GM18519 (cell line): ENCODE measurements at regions not wholly inside any gene's neighbourhood (a gene's known extent, or its start where the extent isn't known, plus 50 kb on each side); places are given as distances from the start of the nearest gene placed in this dataset.
A peak's percentile ranks its signal among the peaks of the same experiment; 100 is the strongest.
"Not testable (repeated sequence)": the region's sequence is repeated elsewhere in the genome, so short reads cannot be mapped to it uniquely, and the experiment has no call there.

Experiments
- ATAC-seq: cut with Tn5 transposase; IDR thresholded peaks from one replicate; pipeline ENCODE4 v1.9.1; 2021; ENCODE audit warnings: mild to moderate bottlenecking, moderate library complexity; ENCODE audit not compliant: unreplicated experiment, low FRiP score

DNA sequence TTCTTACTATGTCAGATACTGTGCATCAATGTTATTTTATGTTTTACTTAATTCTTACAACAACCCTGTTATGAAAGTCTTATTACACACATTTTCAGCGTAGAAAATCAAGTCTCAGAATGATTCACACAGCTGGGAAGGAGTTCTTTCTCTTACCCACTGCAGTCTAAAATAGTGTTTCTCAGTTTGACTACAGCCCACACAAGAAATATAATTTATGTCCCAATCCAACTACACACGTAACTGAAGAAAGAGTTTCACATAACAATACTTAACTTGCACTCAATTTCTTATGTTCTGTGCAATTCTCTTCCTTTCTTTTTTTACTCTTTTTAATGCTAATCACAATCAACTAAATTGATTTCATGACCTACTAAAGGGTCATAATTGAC lies 252.8 kb upstream of the ADGRL2 start:
- ATAC-seq: peak; percentile 79

DNA sequence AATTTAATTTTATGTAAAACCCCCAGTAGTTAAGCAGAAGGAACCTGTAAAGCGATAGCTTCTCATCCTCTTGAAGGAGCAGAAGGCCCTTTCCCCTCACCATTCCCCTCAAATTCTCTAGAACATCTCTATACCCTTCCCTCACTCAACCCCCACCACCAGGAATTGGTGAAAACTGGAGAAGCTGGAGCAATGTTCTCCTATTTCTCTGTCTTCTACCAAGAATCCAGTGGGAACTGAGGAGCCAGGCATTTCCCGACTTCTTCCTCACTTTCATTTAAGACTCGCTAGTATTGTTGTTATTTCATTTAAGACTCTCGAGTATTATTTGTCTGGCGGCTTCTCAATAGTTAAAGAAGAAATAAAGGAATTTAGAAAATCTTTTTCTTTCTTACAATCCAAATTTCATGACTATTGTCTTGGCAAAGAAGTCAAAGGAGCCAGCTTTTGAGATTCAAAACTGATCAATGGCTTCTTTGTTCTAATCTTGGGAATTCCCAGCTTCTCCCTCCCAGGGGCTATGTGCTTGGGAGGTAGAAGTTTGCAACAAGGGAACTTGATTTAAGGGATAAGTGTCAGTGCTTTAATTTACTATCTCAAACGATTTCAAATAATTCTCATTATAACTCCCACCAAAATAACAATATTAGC lies 253.3 kb upstream of the ADGRL2 start:
- no peak for ATAC-seq

DNA sequence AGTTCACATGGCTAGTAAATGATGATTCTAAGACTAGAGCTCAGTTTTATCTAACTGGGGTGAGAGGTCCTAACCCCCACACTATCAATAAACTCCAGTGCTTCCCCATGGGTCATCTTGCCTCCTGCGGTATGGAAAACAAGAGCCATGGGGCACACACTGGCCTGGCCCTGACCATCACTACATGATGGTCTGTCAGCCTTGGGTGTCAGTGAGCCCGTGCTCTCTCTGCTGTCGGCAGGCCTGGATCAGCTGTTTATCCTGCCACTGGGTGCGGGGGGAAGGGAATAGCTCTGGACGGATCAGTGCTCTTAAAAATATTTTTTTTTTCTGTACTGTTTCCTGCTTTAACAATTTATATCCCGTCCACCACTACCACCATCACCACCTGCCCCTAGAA lies 255.0 kb upstream of the ADGRL2 start:
- ATAC-seq: no peak

DNA sequence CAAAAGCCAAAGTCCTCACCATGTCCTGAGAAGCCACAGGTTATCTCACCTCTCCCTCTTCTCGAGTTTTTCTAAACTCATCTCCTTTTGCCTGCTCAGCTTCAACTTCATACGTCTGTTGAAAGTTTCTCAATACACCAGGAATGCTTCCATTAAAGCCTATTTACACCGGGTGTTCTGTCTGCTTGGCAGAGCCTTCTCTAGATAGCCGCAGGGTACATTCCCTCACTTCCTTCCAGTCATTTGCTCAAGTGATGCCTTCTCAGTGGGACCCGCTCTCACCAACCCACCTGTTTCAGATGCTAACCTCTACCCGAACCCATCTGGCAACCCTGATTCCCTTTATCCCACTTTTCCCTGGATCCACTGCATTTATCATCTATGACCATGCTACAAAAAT lies 257.0 kb upstream of the ADGRL2 start:
- ATAC-seq: no peak

DNA sequence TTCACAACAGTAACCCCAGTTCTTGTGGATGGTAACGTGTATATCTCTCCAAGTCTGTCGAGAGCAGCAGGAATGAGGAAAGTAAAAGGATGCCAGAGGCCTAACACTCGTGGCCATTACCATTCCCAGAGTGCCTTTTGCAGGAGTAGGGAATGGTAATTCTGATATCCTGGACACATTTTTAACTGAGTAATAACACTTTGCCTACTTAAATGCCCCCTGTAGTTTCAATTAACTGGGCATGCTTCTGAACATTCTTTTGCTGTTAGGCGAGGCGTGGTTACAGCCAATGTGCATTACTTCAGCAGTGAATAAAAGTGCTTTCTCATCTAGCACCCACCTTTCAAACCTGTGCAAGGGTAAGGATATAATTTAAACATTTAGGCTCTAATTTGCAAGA lies 258.5 kb upstream of the ADGRL2 start:
- no peak for ATAC-seq

DNA sequence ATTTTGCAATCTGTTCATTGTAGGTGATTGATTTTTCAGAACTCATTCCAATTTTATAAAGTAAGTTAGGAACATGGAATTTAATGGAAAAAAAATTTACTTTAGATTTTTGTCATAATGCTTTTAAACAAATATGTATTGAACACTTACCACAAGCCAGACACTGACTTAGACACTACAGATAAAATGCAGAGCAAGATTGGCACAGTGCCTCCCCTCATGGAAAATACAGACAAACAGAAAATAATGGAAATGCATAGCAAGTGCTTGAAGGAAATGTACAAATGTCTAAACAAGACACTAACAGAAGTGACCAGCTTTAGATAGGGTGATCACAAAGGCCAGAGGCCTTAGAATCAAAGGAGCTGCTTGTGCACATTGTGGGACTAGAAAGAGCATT lies 260.5 kb upstream of the ADGRL2 start:
- no peak for ATAC-seq

DNA sequence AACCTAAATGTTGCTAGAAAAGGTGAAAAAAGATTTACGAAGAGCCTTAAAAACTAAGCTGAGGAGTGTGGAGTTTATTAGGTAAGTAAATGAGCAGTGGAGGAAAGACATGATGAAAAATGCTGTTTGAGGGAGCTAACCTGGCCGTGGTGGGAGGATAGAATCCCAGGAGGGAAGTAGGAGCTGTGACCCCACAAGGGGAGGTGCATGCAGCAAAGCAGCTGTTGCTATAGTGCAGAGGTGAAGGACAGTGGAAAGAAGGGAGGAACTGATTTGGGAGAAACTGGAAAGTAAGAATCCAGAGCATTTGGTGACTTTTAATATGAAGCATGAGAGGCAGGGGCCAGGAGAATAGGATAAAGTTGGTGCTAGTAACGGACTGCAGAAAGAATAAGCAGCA lies 271.7 kb upstream of the ADGRL2 start:
- no peak for ATAC-seq

DNA sequence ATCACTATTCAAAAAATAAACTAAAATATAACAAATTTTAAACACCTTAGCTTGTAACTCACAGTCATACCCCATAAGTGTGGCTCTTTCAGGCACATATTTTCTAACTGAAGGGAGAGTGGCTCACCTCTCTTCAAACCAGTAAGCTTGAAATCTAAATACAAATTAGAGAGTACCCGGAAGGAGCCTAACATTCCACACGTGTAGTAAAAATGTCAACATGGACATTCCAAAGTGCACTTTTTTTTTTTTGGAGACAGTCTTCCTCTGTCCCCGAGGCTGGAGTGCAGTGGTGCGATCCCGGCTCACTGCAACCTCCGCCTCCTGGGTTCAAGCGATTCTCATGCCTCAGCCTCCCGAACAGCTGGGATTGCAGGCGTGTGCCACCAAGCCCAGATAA lies 275.6 kb upstream of the ADGRL2 start:
- no peak for ATAC-seq

DNA sequence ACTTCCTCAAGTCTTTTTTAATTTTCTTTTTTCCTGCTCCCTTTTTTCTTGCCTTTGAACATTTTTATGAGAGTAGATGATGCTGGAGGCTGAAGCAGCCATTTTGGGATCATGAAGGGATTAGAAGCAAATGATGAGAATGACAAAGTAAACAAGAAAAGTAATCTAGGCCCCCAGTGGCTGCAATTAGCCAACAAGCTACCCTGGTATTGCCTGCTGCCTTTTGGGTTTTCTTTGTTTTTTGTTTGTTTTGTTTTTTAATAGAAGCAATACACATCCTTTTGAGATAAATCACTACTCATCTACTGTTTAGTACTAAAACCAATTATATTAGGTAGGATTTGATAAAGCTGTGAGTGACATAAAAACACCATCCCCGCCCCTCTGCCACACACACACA lies 280.7 kb upstream of the ADGRL2 start:
- ATAC-seq: no peak

DNA sequence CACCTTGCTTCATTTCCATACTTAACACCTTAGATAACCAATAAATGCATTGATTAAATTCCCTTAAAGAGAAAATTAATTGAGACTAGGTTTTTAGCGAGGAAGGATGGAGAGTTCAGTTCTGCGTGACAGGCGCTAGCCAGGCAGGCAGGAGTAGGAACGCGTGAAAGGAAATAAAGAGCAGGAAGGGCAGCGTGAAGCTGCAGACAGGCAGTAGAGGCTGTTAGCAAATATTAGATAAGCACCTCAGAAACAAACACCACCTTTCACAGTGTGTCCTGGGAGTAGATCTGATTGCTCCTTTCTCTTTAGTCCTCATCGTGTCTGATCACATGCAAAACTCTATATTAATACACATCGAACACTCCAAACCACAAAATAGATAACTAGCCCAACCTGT lies 282.7 kb upstream of the ADGRL2 start:
- no peak for ATAC-seq

DNA sequence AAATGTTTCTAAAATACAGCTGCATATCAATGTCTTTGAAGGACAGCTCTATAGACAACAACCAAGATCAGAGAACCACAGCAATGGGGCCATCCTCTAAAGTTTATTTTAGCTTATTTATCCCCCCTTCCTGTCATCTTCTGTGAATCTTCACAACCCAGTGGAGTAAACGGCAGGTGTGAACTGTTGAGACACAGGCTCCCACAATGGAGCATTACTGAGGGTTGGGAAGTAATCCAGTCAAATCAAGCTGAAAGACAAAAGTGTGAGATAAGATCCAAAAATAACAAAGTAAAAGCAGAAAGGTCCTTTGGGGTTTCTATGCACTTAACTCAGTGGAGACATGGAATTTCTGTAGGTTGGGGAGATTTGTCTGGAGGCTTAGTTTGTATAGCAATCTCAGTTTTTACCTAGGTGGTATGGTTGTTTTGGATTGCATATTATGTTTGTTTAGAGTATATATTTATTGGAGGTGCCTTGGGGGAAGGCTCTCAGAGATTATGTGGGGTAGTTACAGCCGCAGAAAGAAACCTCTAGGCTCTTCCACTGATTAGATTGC lies 286.9 kb upstream of the ADGRL2 start:
- no peak for ATAC-seq

DNA sequence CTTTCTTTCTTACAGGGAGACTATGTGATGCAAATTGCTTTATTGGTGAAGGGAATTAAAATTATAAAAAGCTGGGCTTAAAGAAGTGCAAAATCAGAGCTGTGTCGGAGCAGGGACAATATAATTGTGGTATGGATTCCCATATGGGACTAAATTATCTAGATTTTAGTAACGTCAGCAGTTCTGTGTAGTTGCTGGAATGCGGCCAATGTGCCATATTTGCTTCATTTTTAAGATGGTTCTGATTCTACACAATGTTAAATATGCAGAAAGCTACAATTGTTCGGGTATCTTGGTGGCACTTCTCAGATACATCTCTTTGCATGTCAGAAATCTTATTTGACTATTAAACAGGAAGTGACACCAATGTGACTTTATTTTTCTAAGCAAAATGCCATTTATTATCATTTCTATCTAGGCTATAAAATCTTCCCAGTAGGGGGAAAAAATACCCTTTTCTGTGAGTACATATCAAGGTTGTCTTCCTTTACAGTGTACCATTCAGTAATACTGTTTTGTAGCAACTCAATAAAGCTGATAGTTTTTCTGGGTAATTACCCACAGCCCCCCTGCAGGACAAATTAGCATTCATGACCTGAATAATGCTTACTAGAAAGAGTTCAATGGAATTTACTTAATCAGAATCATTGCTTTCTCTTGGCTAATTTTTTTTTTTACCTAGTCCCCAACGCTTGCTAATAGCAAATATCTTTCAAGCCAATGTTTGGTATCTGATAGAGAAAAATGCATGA lies 288.3 kb upstream of the ADGRL2 start:
- ATAC-seq: no peak

DNA sequence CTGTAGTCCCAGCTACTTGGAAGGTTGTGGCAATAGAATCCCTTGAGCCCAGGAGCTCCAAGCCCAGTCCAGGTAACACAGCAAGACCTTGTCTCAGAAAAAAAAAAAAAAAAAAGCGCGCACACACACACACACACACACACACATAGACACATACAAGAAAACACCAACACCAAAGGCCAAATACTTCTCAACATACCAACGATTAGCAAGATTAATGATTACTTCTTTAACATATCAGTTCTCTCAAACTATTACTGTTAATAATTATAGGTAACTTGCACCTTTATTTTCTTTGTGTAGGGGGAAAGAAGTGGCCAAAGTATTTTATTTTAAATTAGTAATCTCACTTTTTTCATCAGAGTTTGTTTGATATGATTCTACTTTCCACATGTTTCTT lies 289.5 kb upstream of the ADGRL2 start:
- ATAC-seq: no peak

DNA sequence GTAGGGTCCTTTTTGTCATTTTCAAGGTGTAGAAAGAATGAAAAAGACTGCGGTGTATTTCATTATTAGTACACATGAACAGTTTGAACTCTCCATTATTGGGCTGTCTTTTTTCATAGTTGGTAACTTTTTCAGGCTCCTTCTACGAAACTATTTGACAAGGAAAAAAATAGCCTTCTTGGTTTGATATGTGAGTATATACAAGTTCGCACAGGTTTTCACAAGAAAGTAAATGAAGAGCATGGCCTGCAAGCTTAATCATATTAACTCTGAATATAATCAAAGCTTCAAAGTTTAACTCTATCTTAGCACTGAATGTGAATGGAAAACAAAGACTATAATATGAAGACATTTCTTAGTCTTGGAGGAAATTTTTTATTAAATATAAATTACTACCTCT lies 290.0 kb upstream of the ADGRL2 start:
- no peak for ATAC-seq

DNA sequence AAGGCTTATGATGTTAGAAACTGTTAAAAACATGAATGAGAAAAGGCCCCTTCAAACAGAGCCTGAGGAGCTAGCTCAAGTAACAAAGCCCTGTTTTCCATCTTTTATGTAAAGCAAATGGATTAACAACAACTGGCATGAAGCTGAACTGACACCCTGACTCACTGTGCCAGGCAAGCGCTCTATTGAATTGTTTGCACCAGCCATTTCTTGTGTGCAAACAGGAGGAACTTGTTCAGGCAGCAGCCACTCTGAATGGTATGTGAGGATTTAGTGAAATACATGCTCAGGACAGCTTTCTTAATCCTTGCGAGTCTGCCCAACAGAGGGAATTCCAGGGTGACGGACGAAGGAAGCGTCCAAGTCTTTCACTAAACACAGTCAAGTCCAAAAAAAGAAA lies 291.1 kb upstream of the ADGRL2 start:
- no peak for ATAC-seq

DNA sequence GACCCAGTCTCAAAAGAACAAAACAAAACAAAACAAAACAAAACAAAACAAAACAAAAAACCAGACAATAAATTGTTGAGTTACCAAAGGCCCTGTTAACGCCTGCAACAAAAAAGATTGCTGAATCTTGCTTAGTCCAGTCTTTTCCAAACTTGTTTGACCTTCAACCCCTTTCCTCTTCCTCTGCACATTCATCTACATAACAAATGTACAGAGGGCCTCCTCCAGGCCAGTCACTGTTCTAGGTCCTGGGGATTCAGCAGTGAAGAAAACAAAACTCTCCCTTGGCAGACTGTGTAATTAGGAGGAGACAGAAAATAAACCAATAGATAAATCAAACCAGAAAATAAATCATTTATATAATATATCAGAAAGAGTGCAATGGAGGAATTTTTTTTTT lies 294.0 kb upstream of the ADGRL2 start:
- no peak for ATAC-seq

DNA sequence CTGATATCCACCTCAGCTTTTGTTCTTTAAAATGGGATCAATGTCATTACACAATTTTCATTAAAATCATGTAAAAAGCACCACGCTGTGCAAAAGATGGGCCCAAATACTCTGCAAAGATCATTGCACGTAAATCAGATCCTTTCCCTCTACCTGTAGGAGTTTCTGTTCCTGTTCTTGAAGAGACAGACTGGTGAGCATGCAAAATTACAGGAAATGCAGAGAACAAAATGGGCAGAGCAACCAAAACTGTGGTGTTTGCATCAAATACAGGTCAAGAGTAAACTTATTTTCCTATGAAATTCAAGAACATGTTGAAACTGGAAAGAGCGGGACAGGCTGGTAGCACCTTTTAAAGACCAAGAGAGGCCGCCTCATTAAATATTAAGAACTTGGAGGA lies 294.9 kb upstream of the ADGRL2 start:
- ATAC-seq: peak; percentile 99

DNA sequence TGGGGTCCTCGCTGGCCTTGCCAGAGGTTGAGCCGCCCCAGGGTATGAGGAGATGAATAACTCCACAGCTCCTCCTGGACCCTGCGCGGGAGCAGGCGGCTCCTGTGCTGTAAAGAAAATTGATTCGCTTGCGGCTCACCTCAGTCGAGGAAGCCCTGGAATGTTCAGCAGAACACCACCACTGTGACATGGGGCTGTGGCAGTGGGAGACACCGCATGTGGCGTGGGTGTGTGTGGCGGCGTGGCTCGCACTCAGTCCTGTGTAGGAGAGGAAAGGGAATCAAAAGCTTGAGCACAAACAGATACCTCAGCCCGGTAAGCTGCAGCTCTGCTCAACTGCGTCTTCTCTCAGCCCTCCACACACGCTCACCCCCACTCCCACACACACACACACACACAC lies 295.9 kb upstream of the ADGRL2 start:
- not testable (repeated sequence) for ATAC-seq

DNA sequence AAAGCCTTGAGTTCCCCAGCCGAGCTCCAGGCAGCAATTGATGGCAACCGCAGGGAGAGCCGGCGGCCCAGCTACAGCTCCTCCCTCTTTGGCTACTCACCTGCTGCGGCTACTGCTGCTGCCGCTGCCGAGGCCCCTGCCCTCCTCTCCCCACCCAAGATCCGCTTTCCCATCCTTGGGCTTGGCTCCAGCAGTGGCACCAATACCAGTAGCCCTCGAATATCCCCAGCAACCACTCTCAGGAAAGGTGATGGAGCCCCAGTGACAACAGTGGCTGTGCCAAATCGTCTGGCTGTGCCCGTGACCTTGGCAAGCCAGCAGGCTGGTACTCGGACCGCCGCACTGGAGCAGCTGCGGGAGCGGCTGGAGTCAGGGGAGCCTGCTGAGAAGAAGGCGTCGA lies 298.0 kb upstream of the ADGRL2 start:
- not testable (repeated sequence) for ATAC-seq

DNA sequence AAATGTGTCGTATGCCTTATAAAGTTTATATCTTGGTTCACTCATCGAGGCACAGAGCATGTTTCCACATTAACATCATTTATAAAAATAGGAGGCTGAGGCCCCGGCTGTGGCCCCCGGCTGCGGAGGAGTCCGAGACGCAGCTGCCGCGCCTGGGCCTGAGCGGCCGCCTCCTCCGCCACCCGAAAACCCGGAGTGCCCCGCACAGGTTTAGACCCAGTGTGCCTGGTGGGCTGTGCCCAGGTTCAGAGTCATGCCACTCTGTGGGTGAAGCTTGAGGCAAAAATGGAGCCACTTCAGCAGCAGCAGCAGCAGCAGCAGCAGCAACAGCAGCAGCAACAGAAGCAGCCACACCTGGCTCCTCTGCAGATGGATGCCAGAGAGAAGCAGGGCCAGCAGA lies 299.2 kb upstream of the ADGRL2 start:
- ATAC-seq: not testable (repeated sequence)

DNA sequence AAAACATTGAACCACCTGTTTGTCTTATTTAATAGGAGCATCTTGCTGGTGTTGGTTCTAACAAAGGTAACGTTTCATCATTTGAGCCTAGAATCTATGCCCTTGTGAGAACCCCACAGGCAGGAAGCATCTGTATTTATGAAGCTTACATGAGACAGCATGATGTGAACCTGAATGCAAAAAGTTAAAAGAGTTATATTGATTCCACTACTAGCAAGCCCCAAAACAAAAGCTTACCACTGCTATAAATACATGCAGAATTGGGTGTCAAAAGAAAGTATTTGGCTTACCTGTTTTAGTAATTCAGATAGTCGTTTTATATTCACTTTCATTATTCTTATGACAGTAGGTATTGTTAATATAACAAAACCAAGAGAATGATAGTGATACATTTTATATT lies 301.2 kb upstream of the ADGRL2 start:
- ATAC-seq: peak; percentile 39
